SK-N-MC (cell line): ENCODE measurements at regions not wholly inside any gene's neighbourhood (a gene's known extent, or its start where the extent isn't known, plus 50 kb on each side); places are given as distances from the start of the nearest gene placed in this dataset.

Experiments
- EZH2 ChIP-seq: fragments of 200-600 bp; sonication (generic); IDR thresholded peaks from one replicate; pipeline ENCODE4 v1.6.1; 2017; ENCODE audit warnings: antibody characterized with exemption
- FOXP2 ChIP-seq: optimal IDR thresholded peaks from 2 replicates; pipeline ENCODE3; 2011; ENCODE audit warnings: mild to moderate bottlenecking, moderate library complexity; ENCODE audit not compliant: insufficient read depth; ENCODE audit errors: extremely low read length, control extremely low read depth
- POLR2AphosphoS5 ChIP-seq: IDR thresholded peaks from 2 replicates; pipeline ENCODE4 v1.6.1; 2012; ENCODE audit warnings: mild to moderate bottlenecking, low read depth, low read length, borderline replicate concordance

- TF ChIP-seq POLR2AphosphoS5: no peak
- TF ChIP-seq EZH2: no peak
- TF ChIP-seq FOXP2: no peak
These were observed 182.9 kb upstream of the FGGY start for GRCh38 chr1:59113876-59114457.
